Stimulated activated CD8-positive, alpha-beta memory T cell treated with anti-CD3 and anti-CD28 coated beads, Interleukin-12 subunit alpha, Interleukin-12 subunit beta, amount 100 ng/mL, for 1 hour (primary cell): ENCODE measurements at regions not wholly inside any gene's neighbourhood (a gene's known extent, or its start where the extent isn't known, plus 50 kb on each side); places are given as distances from the start of the nearest gene placed in this dataset.

Source experiments
- DNase-seq: peaks from one replicate; pipeline ENCODE4 v3.0.0-alpha.2; 2020; ENCODE audit warnings: low read depth

DNA sequence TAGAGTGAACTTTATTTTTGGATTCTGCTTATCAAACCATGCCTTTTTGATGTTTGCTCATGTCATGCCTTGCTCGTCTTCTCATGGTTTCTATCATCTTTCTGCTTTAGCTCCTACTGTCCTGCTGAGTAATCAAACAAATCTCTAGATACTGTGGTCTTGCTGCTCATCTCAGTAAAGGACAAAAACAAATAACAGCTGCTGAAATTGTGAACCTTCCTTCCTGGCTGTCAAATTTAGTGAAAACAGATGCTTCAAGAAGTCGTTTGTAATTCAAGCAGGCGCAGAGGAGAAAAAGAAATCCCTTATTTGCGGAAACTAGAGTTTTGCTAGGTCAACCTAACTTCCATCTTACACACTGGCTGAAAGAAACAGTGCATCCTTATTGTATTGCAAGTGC is 616.1 kb upstream of the ALCAM start:
- no peak for DNase-seq

DNA sequence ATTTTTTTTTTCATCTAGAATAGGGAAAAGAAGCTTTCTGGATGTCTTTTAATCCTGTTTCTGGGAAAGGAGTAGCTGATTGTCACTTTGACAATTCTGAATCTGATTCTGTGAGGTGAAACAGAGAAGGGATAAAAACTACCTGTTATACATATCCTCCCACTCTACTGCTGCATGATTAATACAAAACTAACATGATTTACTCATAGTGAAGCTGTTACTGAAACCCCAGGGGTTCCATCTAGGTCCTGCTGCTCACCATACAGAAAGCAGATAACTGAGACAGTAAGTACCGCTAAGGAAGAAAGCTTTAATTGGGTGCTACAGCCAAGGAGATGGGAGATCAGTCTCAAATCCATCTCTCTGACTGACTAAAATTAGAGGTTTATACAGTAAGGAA is 610.9 kb upstream of the ALCAM start:
- no peak for DNase-seq

DNA sequence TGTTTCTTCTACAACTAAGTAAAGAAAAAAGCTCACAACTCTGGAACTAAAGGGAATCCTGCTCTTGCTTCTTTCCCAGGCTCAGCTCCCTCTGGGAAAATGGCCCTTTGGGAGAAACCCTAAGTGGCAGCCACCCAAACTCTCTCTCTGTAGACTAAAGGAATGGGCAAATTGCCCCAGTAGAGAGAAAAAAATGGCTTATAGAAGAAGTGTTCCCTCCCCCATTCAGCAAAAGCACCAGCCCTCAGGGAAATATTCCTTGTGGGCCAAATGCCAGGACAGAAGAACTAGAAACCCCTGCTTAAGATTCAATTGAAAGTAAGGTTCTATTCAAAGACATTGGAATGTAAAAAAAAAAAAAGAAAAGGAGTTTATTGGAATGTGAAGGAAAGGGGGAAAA is 603.7 kb upstream of the ALCAM start:
- DNase-seq, result no peak

DNA sequence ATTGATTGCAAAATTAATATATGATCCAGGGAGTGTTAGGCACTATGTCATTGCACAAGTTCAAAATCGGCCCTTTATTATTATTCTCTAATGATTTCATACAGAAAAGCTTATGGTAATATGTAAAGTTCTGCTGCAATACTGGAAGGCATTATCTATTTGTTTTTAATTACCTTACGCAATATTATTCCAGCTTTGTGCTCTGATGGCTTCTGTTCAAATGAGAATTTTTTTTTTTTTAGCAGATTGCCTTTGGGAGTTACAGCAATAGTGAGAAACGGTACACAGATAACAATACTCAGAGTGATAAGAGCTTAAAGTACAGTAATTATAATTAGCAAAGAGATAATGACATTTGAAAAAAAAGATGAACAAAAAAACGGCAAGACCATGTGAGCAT is 602.2 kb upstream of the ALCAM start:
- no peak for DNase-seq

DNA sequence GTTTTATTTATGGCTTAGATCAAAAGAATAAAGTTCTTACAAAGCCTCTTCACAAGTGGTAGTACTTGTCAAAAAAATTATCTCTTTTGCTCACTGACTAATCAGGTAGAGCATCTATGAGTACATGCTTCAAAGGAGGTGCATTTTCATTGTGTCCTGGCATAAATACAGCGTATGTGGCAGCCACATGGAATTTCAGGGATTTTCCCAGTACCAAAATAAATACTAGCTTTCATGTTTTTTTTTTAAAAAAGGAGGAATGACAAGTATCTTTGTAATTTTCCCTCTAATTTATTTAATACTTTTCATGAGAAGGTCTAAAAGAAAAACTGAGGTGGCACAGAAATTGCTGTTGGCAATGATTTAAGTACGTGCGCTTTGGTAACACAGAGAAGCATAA is 597.8 kb upstream of the ALCAM start:
- DNase-seq, result no peak

DNA sequence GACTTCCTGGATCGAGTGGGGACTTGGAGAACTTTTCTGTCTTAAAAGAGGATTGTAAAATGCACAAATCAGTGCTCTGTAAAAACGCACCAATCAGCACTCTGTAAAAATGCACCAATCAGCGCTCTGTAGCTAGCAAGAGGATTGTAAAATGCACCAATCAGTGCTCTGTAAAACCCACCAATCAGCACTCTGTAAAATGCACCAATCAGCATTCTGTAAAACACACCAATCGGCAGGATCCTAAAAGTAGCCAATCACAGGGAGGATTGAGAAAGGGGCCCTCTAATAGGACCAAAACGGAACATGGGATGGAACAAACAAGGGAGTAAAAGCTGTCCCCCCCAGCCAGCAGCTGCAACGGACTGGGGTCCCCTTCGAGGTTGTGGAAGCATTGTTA is 587.4 kb upstream of the ALCAM start:
- no peak for DNase-seq

DNA sequence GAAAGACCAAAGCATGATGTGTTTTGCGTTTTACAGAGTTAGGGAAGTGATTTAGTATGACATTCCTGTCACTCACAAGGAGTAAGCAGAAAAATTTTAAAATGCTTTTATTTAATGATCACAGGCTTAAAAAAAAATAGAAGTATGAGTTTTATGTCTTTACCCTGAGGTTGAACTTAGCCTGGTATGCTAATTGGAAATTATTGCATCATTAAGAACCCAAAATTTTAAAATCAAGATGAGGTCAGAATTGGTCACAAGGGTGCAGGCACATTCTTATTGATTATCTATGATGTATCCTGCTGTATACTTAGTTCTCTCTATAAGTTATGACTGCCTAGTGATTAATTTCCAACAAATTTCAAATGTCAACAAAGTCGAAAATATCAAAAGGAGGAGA is 585.6 kb upstream of the ALCAM start:
- DNase-seq, result no peak

DNA sequence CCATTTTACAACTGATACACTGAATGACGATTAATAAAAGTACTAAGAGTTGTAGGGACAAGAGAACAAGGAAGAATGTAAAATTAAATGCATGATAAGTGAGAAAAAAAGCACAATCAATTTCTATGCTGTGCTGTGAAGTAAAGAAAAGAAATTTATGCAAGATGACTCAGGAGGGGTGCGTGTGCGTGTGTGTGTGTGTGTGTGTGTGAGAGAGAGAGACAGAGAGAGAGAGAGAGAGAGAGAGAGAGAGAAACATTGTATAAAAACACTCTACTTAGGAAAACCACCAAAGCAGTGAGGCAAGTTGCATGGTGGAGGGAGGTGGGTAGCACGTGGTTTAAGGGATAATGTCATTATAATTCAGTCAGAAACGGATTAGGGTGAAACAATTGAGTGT is 580.8 kb upstream of the ALCAM start:
- DNase-seq, result no peak

DNA sequence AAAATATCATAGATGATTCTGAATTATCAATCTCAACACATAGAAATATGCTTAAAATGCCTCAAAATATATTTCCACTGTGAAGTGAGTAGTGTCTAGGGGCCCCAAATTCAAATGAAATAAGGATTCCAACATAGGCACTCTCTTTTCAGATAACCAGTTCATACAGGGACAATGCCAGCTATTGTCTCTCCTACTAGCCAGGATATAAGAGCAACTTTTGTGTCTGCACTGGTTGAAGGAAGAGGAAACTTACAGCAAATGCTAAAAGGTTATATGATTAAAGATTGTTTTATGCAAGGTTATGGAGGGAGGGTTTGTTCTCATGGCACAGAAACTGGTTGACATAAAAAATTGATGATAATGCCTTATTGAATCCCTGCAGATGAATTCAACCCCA is 579.4 kb upstream of the ALCAM start:
- DNase-seq, result no peak

DNA sequence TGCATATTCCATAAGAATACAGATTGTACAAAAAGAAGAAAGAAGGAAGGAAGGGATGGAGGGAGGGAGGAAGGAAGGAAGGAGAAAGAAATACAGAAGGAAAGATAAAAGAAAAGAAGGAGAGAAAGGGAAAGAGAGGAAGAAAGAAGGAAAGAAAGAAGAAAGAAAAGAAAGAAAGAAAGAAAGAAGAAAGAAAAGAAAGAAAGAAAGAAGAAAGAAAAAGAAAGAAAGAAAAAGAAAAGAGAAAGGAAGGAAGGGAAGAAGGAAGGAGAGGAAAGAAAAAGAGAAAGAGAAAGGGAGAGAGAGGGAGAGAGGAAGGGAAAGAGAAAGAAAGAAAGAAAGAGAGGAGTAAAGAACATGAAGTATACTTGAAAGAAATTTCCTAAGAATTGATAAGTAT is 577.9 kb upstream of the ALCAM start:
- DNase-seq, result no peak

DNA sequence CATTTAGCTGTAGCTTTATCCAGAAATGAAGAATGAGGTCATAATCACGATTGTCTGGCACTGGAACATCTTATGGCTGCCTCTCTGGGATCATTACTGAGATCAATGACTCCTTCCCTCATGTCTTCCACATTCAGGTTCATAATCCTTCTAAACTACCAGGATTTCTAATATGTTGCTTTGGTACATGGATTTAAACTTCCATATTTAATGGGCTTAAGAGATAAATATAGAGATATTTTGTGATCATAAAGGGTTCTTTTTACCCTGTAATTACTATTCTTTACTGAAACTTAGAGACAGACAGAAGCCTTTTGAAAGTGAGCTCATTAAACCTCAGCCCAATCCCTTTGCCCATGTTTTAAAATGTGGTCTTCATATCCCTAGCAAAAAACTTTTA is 575.4 kb upstream of the ALCAM start:
- DNase-seq, result no peak

DNA sequence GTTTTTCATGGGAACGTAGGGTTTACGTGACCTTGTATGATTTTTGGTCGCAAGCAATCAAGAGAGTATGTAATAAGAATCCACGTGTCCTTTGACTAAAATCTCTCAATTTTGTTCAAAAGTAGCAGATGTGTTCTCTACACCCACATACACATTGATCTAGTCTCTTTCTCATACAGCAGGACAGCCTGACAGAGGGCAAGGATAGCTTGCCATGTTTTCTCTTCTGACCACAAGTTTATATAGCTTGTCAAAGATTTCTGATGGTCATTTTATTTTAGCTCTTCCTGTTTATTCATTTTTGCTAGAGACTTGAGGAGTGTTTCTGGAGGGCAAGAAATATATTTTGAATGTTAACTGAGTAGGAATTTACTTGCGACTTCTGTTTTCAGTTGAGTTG is 570.2 kb upstream of the ALCAM start:
- DNase-seq, result no peak

DNA sequence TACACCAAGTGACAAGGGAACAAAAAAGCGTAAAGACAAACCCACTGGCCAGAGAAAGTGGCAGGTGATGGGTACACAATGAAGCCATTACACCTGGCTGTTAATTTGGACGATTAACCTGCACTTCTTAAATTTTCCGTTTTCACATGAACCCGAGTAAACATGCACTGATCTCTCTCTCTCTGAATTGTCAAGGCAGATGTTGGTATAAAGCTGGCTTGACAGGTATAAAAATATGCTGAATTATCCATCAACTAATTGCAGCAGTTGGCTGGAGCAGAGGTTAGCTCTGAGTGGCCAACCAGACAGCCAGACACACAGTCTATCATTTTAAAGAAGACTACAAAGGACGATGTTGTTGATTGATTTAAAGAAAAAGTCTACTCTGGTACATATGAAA is 561.7 kb upstream of the ALCAM start:
- DNase-seq, result no peak

DNA sequence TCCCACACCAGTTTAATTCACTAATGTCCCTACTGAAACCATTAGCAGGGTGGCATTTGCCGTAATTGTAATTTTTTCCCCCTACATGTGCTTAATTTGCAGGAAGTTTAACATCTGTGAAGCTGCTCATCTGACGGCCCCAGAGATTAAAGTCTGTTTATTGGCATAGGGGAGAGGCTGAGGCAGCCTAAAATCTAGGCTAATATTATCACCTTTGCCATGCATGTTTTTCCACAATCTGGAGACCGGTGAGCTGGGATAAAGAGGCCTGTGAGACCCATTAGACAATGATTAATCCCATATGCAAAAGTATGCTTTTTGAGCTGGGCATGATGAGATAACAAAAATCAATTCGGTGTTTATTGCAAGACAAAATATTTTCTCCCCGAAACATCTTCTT is 561.2 kb upstream of the ALCAM start:
- DNase-seq, result no peak

DNA sequence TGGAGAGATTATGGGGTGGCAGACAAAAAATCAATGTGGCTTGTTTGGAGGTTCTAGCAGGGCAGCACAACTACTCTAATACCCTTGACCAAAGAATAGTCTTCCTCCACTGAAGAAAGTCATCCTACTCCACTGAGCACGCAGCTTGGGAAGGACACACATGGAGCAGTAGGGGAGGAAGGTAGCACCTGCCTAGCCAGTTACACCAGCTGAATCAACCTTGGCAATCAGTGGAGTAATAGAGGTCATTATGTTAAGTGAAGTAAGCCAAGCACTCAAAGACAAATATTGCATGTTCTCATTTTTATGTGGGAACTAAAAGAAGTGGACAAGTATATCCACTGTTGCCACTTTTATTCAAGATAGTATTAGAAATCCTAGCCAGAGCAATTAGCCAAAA is 555.8 kb upstream of the ALCAM start:
- no peak for DNase-seq

DNA sequence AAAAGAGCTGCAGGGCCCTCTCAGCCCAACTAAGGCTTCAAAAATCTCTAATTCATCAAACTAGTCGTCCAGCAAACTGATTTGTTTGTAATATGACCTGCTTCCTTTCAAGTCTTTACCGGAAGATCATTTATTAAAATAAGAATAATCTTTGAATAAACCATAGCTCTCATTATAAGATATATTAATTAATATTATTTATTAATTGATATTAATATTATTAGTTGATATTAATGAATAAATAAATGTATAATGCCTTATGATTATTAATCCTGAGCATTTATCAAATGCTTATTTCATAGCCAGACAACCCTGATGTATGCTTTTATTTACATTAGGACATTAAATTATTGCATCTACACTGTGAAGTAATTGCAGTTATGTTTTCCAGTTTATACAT is 550.7 kb upstream of the ALCAM start:
- no peak for DNase-seq

DNA sequence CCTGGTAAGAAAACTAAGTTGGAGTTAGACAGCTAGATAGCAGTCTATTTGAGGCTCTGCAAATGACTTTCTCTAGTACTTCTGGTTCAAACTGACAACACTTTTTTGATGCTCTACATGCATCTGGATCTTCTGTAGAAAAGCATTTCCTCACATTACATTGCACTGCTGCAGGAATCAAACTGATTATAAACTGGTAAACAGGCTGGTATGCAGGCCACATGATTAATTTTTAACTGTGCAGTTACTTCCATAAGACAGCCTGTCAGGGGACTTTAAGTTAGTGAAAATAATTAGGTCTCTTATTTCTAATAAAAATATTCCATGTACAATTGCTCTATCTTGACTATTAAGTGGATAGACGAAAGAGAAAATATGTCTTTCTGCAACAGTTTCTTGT is 550.0 kb upstream of the ALCAM start:
- DNase-seq, result no peak

DNA sequence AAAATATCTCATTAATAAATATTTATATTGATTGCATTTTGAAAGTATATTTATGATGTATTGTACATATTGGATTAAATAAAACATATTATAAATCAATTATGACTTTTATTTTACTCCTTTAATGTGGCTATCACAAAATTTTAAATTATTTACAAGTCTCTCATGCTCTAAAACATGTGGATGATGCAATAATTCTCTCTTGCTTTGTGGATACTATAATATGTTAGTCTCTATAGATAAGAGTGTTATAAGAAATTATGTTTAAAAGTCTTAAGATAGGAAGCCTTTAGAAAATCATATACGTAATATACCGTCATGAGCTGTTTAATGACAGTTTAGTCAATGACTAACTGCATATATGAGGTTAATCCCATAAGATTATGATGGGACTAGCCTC is 547.4 kb upstream of the ALCAM start:
- DNase-seq, result no peak

DNA sequence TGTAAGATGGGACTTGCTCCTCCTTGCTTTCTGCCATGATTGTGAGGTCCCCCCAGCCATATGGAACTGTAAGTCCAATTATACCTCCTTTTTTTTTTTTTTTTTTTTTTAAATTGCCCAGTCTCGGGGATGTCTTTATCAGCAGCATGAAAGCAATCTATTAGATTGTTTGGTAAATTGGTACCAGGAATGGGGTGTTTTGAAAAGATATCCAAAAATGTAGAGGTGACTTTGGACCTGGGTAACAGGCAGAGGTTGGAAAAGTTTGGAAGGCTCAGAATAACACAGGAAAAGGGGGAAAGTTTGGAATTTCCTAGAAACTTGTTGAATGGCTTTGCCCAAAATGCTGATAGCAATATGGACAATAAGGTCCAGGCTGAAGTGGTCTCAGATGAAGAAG is 545.8 kb upstream of the ALCAM start:
- no peak for DNase-seq

DNA sequence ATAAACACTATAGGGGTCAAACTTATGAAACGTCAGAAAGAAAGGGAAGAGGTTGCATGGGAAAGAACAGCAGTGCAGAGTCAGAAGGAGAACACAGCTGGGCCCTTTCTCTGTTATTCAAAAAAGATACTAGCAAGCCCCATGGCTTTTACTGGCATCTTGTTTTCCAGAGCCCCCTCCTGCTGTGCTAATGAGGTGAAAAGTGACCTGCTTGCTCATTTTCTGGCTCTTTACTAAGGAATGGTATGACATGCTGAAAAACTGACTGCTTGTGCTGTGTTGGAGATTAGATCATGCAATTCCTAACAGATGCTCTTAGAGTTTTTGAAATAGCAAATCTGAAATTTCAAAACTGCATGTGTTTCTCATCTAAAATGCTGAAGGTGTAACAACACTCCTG is 541.6 kb upstream of the ALCAM start:
- no peak for DNase-seq

DNA sequence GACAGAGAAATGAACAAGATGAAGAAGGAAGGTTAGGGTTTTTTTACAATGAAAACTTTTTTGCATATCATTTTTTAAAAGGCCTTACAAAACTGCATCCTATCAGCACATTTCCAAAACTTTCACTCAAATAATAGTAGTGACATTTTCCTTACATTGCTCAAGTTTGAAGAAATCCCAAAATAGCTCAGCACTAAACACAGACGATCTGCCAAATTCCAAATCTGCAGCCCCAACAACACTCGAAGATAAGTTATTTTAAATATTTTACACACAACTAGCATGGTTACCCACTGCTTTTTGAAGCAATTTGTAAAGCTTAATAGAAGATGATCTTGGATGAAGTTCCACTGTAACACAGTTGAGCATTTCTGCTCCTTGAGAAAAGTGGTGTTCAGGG is 535.6 kb upstream of the ALCAM start:
- DNase-seq, result no peak

DNA sequence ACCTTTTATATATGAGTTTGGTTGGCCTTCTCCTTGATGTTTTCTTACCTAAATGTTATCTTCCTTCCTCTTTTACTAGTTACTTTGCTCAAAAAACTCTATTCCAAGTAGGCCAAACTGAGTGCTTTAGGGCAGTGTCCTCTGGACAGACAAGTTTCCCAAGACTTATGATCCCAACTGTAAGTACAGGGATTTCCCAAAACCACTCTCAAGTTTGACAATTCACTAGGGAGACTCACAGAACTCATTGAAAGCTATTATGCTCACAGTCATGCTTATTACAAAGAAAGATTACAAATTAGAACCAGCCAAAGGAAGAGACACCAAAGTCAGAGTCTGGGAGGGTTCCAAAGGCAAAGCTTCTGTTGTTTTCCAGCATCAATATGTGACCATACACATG is 534.2 kb upstream of the ALCAM start:
- DNase-seq, result no peak

DNA sequence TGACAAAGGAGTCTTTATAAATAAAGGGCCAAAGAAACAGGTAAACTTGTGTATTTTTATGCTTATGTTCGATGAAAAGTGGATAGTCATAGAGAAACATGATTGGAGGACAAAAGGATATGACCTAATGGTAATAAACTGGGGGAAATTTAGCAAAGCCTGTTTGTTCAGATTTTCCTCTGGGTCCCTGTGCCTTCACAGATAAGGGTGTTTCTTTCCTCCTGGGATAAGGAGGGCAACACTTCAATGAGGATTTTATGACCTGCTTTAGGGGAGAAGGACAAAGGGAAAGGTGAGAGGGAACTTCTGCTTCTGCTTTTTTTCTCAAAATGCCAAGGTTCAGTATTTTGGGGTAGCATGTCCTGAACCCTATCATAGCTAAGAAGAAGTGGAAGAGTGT is 531.3 kb upstream of the ALCAM start:
- DNase-seq, result no peak

DNA sequence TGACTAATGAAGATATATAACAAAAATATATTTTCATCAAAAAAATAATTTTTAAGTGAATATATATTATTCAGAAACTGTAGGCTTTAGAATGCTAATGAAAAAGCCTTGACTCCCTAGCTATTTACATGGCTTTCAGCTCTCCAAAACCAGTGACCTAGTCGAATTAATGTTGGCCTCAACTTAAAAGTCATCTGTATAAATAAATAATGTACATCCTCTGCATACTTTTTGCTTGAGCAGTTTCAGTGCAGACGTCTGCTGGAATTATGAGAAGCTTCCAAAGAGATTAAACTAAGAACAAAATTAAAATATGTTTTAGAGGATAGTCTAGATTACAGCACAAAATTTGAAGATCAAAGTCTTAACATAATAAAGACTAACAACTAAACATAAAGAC is 520.4 kb upstream of the ALCAM start:
- no peak for DNase-seq

DNA sequence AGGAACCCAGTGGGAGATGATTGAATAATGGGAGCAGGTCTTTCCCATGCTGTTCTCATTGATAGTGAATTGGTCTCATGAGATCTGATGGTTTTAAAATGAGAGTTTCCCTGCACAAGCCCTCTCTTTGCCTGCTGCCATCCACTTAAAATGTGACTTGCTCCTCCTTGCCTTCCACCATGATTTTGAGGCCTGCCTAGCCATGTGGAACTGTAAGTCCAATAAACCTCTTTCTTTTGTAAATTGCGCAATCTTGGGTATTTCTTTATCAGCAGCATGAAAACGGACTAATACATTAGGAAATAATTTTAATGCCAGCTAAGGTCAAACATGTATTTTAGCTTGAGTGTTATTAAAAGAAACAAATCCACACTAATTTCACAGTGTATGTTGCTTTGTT is 517.6 kb upstream of the ALCAM start:
- DNase-seq, result no peak

DNA sequence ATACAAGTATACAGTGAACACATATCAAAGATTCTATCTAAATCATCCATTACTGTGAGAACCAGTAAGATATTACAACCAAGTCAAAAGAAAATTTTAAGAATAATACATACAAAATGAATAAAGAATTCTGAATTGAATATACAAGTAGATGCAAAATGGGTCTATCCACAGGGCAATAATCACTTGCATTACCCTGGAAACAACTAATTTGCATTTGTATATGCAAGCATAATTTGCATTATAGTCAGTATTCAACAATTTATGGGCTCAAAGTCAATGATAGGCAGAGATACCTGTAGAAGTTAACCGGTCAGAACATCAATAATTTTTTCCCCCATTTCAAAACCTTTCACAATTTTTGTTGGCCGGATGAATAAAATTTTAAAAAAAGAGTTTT is 512.2 kb upstream of the ALCAM start:
- no peak for DNase-seq
